ENCODE measurements at regions not wholly inside any gene's neighbourhood (a gene's known extent, or its start where the extent isn't known, plus 50 kb on each side); places are given as distances from the start of the nearest gene placed in this dataset.

- intact Hi-C loops (cut with micrococcal nuclease; ENCODE audit: unreplicated experiment), result no loop called here
These were observed 551.4 kb upstream of the MGMT start for GRCh38 chr10:128915630-128916029.

DNA sequence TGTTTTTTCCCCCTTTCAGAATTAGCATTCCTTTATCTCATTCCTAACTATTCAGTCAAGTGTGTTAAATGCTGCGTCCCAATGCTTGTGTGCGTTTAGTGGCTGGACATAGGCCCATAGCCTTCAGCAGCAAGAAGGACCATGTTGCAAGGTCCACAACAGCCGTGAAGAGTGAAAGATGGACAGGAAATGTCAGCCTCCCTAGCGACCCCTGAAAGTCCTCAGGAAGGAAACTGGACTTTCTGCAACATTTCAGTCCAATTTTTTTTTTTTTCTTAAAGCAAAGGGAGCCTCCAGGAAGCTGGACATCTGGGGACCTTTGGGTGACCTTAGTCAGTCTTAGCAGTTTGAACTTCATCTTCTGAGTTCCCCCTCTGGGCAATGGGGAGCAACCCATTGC, 550.7 kb upstream of the MGMT start:
- intact Hi-C loops (cut with micrococcal nuclease; ENCODE audit: unreplicated experiment) (no loop called here), in situ Hi-C loops (cut with HindIII; ENCODE audit: extremely low pct_ligation_motif_present, low pct_unique_long_range_greater_than_20kb) (no loop called here)
- Histone ChIP-seq H3K27ac (ENCODE audit: extremely low read length, insufficient read depth, low read length) (no peak overlapping the region), H4K20me1 (ENCODE audit: insufficient read depth, low read length) (no peaks in the 10 kb centered on the region), H2AFZ (ENCODE audit: low read length) (no peak overlapping the region), H3K4me2 (ENCODE audit: low read depth, low read length) (no peak overlapping the region), H3K36me3 (replicated peaks in 1 of 2; ENCODE audit: control insufficient read depth in 1 of 2, insufficient read depth in 2 of 2, low read length in 2 of 2) (no peaks in the 10 kb centered on the region), H3K9me3 (ENCODE audit: low read length) (no peaks in the 10 kb centered on the region), H3K9ac (ENCODE audit: insufficient read depth, low read depth, low read length) (no peak overlapping the region), H3K27me3 (ENCODE audit: control insufficient read depth in 1 of 2, insufficient read depth in 2 of 2, low read length in 2 of 2) (peaks cover 0 to 22% of the 10 kb centered on the region in 2 experiments; a peak in 3 of 5 replicates), H3K79me2 (ENCODE audit: insufficient read depth, low read length) (no peaks in the 10 kb centered on the region), H3K4me1 (ENCODE audit: insufficient read depth, low read length) (no peaks in the 10 kb centered on the region), H3K4me3 (replicated peaks in 1 of 3; ENCODE audit: insufficient read depth in 1 of 3, low read depth in 2 of 3, low read length in 3 of 3) (no peak overlapping the region)
- no peak for FAIRE-seq
- BruUV-seq (replicated peaks), result no TSS peak
- WGBS (ENCODE audit: low lambda C conversion rate), result 0% methylated on average over 4 of the region's 4 CpGs
- no peak for DNase-seq (ENCODE audit: low spot score)
- ChIA-PET CTCF (ENCODE audit: low intra/inter-chr PET ratio, low total read pairs) (no interaction called here), POLR2A (no interaction called here)
- no peak for TF ChIP-seq NCOA5 (CRISPR knock-in tag; IDR thresholded peaks at IDR 0.05)
- no peak for TF ChIP-seq KLF15 (CRISPR knock-in tag; IDR thresholded peaks at IDR 0.05; ENCODE audit: borderline replicate concordance)
- no peak for TF ChIP-seq PRDM4 (CRISPR knock-in tag; IDR thresholded peaks at IDR 0.05; ENCODE audit: borderline replicate concordance)
- TF ChIP-seq, protein P1, sequence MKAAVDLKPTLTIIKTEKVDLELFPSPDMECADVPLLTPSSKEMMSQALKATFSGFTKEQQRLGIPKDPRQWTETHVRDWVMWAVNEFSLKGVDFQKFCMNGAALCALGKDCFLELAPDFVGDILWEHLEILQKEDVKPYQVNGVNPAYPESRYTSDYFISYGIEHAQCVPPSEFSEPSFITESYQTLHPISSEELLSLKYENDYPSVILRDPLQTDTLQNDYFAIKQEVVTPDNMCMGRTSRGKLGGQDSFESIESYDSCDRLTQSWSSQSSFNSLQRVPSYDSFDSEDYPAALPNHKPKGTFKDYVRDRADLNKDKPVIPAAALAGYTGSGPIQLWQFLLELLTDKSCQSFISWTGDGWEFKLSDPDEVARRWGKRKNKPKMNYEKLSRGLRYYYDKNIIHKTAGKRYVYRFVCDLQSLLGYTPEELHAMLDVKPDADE (CRISPR knock-in tag; IDR thresholded peaks at IDR 0.05), result no peak
- no peak for TF ChIP-seq ZNF589 (CRISPR knock-in tag; conservative IDR thresholded peaks at IDR 0.05)
- no peak for TF ChIP-seq ZNF329 (CRISPR knock-in tag; IDR thresholded peaks at IDR 0.05; ENCODE audit: low read depth)
- TF ChIP-seq ZNF124 (CRISPR knock-in tag; IDR thresholded peaks at IDR 0.05), result no peak
- no peak for TF ChIP-seq ELF1 (CRISPR knock-in tag; IDR thresholded peaks at IDR 0.05)
- TF ChIP-seq FLYWCH1 (CRISPR knock-in tag; IDR thresholded peaks at IDR 0.05), result no peak
- no peak for TF ChIP-seq ZNF44 (CRISPR knock-in tag; IDR thresholded peaks at IDR 0.05)
- TF ChIP-seq MTA3 (CRISPR knock-in tag; IDR thresholded peaks at IDR 0.05), result no peak
- TF ChIP-seq ZNF7 (CRISPR knock-in tag; IDR thresholded peaks at IDR 0.05), result no peak
- ATAC-seq, result no peak

More at GRCh38 chr10:128915630-128916029, 551.4 kb upstream of the MGMT start:
- Histone ChIP-seq H2AFZ (ENCODE audit: low read length) (no peak overlapping the region), H3K27me3 (ENCODE audit: control insufficient read depth in 1 of 2, insufficient read depth in 2 of 2, low read length in 2 of 2) (peaks cover 0 to 22% of the 10 kb centered on the region in 2 experiments; a peak in 3 of 5 replicates), H3K9ac (ENCODE audit: insufficient read depth, low read depth, low read length) (no peak overlapping the region), H3K79me2 (ENCODE audit: insufficient read depth, low read length) (no peaks in the 10 kb centered on the region), H3K4me1 (ENCODE audit: insufficient read depth, low read length) (no peaks in the 10 kb centered on the region), H3K27ac (ENCODE audit: extremely low read length, insufficient read depth, low read length) (no peak overlapping the region), H3K4me3 (replicated peaks in 1 of 3; ENCODE audit: insufficient read depth in 1 of 3, low read depth in 2 of 3, low read length in 3 of 3) (no peak overlapping the region), H3K4me2 (ENCODE audit: low read depth, low read length) (no peak overlapping the region), H3K36me3 (replicated peaks in 1 of 2; ENCODE audit: control insufficient read depth in 1 of 2, insufficient read depth in 2 of 2, low read length in 2 of 2) (no peaks in the 10 kb centered on the region), H4K20me1 (ENCODE audit: insufficient read depth, low read length) (no peaks in the 10 kb centered on the region), H3K9me3 (ENCODE audit: low read length) (no peaks in the 10 kb centered on the region)
- BruUV-seq (replicated peaks), result no TSS peak
- no peak for FAIRE-seq
- in situ Hi-C loops (cut with HindIII; ENCODE audit: extremely low pct_ligation_motif_present, low pct_unique_long_range_greater_than_20kb), result no loop called here
- CTCF ChIA-PET (ENCODE audit: low intra/inter-chr PET ratio, low total read pairs), result no interaction called here
- no peak for ATAC-seq
- no peak for TF ChIP-seq ZNF333 (CRISPR knock-in tag; IDR thresholded peaks at IDR 0.05; ENCODE audit: borderline replicate concordance)
- TF ChIP-seq SNAPC2 (CRISPR knock-in tag; IDR thresholded peaks at IDR 0.05), result no peak
- no peak for TF ChIP-seq HOMEZ (CRISPR knock-in tag; IDR thresholded peaks at IDR 0.05; ENCODE audit: low read depth)
- POLR2A ChIA-PET, result no interaction called here
- WGBS (ENCODE audit: low lambda C conversion rate), result 36% methylated on average over 9 of the region's 10 CpGs
- DNase-seq (ENCODE audit: low spot score), result no peak

All from HepG2 (cell line).